K562 (cell line): ENCODE measurements at regions not wholly inside any gene's neighbourhood (a gene's known extent, or its start where the extent isn't known, plus 50 kb on each side); places are given as distances from the start of the nearest gene placed in this dataset.

Source experiments
- ATAC-seq: fragments of 200-7000 bp; cut with Tn5 transposase; 3 replicates; pipeline ENCODE4 v1.9.1; 2020; ENCODE audit warnings: moderate library complexity
- BruUV-seq: library from RNA; stranded (reverse); fragments of 400-500 nt; replicated peaks from 2 replicates; lab custom pipeline; 2021; lab: Mats Ljungman, UMichigan
- CTCF ChIA-PET: fragments of 300-600 bp; formaldehyde crosslinking; extraction: SDS; loops from one replicate; lab custom pipeline; 2021; ENCODE audit warnings: low intra/inter-chr PET ratio; lab: Yijun Ruan, JAX
- POLR2A ChIA-PET: fragments of 300-600, 350-650 bp; sonication (Branson Sonifier 250); formaldehyde crosslinking; extraction: SDS; loops from one replicate; lab custom pipeline; 2021; ENCODE audit warnings: antibody characterized with exemption, inconsistent platforms; lab: Yijun Ruan, JAX
- DNase-seq, 4 experiments: peaks; one replicate each; pipeline versions ENCODE4 v3.0.0 to v3.0.0-alpha.2; 2011 to 2018; ENCODE audit warnings: low spot score in 3 of 4, mixed read lengths in 3 of 4; ENCODE audit errors: extremely low read depth in 1 of 4
- FAIRE-seq: peaks from 2 replicates; lab custom pipeline; 2011; peaks lifted over from hg19 to GRCh38; lab: Jason Lieb, UNC
- H2AFZ ChIP-seq: 2 replicates; pipeline ENCODE4 v1.6.0; 2011; ENCODE audit warnings: low read depth, low read length, control low read depth, inconsistent platforms
- H3K27ac ChIP-seq: fragments of 200-600 bp; 3 replicates; pipeline ENCODE4 v1.8.0; 2011; ENCODE audit warnings: low read depth, mild to moderate bottlenecking, control low read depth, inconsistent platforms, low read length, moderate library complexity, mixed read lengths; ENCODE audit errors: extremely low read depth
- H3K27me3 ChIP-seq, 2 experiments: fragments of 300-600 bp in 1 of 2; 2 replicates in 1 of 2; 3 replicates in 1 of 2; pipeline versions ENCODE4 v1.6.0 to v1.8.0; 2011; ENCODE audit warnings: inconsistent platforms in 2 of 2, low read length in 2 of 2, mild to moderate bottlenecking in 1 of 2, mixed read lengths in 1 of 2, moderate library complexity in 1 of 2; ENCODE audit not compliant: control insufficient read depth in 2 of 2, insufficient read depth in 2 of 2
- H3K36me3 ChIP-seq: fragments of 300-600 bp; 3 replicates; pipeline ENCODE4 v1.8.0; 2011; ENCODE audit warnings: mild to moderate bottlenecking, low read length, inconsistent platforms; ENCODE audit not compliant: control insufficient read depth, insufficient read depth
- H3K4me1 ChIP-seq, 2 experiments: fragments of 200-600 bp in 1 of 2; replicated peaks in 1 of 2; 2 replicates in 1 of 2; 3 replicates in 1 of 2; pipeline versions ENCODE4 v1.5.1 to v1.8.0; 2011; ENCODE audit warnings: inconsistent platforms in 2 of 2, low read length in 2 of 2, mild to moderate bottlenecking in 1 of 2, mixed read lengths in 1 of 2, moderate library complexity in 1 of 2; ENCODE audit not compliant: control insufficient read depth in 2 of 2, insufficient read depth in 2 of 2
- H3K4me2 ChIP-seq: 2 replicates; pipeline ENCODE4 v1.6.1; 2011; ENCODE audit warnings: low read length, control low read depth, inconsistent platforms, mixed read lengths; ENCODE audit not compliant: insufficient read depth
- H3K4me3 ChIP-seq: fragments of 200-600 bp; sonication (generic), shearing (Covaris generic); 2 replicates; pipeline ENCODE4 v1.5.1; 2016; ENCODE audit warnings: control low read depth, inconsistent platforms
- H3K79me2 ChIP-seq: fragments of 200-600 bp; 3 replicates; pipeline ENCODE4 v1.8.0; 2011; ENCODE audit warnings: low read length, inconsistent platforms; ENCODE audit not compliant: control insufficient read depth, insufficient read depth
- H3K9ac ChIP-seq, 2 experiments: 2 replicates each; pipeline versions ENCODE4 v1.6.0 to v1.6.1; 2011; ENCODE audit warnings: low read depth in 2 of 2, low read length in 2 of 2, control low read depth in 1 of 2, inconsistent platforms in 1 of 2, mild to moderate bottlenecking in 1 of 2, mixed read lengths in 1 of 2; ENCODE audit not compliant: insufficient read depth in 1 of 2
- H3K9me1 ChIP-seq: one replicate; pipeline ENCODE4 v1.6.0; 2011; ENCODE audit warnings: inconsistent platforms, mild to moderate bottlenecking, low read length, moderate library complexity; ENCODE audit not compliant: control insufficient read depth, insufficient read depth
- H3K9me3 ChIP-seq: replicated peaks from 2 replicates; pipeline ENCODE4 v1.5.1; 2011; ENCODE audit warnings: low read depth, low read length, inconsistent platforms; ENCODE audit not compliant: control insufficient read depth, insufficient read depth
- H4K20me1 ChIP-seq: replicated peaks from 2 replicates; pipeline ENCODE4 v1.6.1; 2011; ENCODE audit warnings: low read length, inconsistent platforms, mixed read lengths; ENCODE audit not compliant: control insufficient read depth, insufficient read depth
- CBX8 ChIP-seq: fragments of 200-600 bp; sonication (generic); IDR thresholded peaks from 2 replicates; pipeline ENCODE4 v1.6.1; 2012; ENCODE audit warnings: borderline replicate concordance, mixed run types, low read depth, mild to moderate bottlenecking, moderate library complexity, mixed read lengths, low read length, control low read depth, inconsistent platforms; ENCODE audit not compliant: poor library complexity, severe bottlenecking; ENCODE audit errors: extremely low read depth
- KDM1A ChIP-seq, 2 experiments: fragments of 450-650 bp; IDR thresholded peaks; 2 replicates each; pipeline ENCODE4 v1.6.1; 2016; ENCODE audit warnings: mild to moderate bottlenecking in 2 of 2
- KLF10 ChIP-seq: fragments of 250-450 bp; sonication (Bioruptor Pico); IDR thresholded peaks from 2 replicates; pipeline ENCODE4 v1.6.1; 2021; ENCODE audit warnings: matching md5 sums
- MEIS2 ChIP-seq: fragments of 450-650 bp; IDR thresholded peaks from 2 replicates; pipeline ENCODE4 v1.6.1; 2014; ENCODE audit warnings: mild to moderate bottlenecking; ENCODE audit not compliant: partially characterized antibody
- NUFIP1 ChIP-seq: fragments of 450-650 bp; IDR thresholded peaks from 2 replicates; pipeline ENCODE4 v1.6.1; 2018; ENCODE audit not compliant: partially characterized antibody
- WGBS: fragments of 100-300 bp; shearing (Covaris generic); methylation state at CpG from one replicate; pipeline ENCODE4 v1.1.6; 2016; ENCODE audit warnings: low coverage, mixed read lengths; ENCODE audit not compliant: insufficient coverage; ENCODE audit errors: missing lambda C conversion rate; 5-methylcytosine and 5-hydroxymethylcytosine counted together
- in situ Hi-C: fragments of 300-500 bp; cut with MboI; formaldehyde crosslinking; loops from 4 replicates; pipeline ENCODE4 v1.15.0; 2018; ENCODE audit warnings: inconsistent platforms, mixed read lengths
- intact Hi-C: fragments of 100-400 bp; cut with micrococcal nuclease; formaldehyde crosslinking; loops from 2 replicates; pipeline ENCODE4 v1.14.2; 2022
- TF ChIP-seq, protein P1 (sequence below): sonication (generic); formaldehyde crosslinking; IDR thresholded peaks from 2 replicates; pipeline ENCODE4 v1.9.0; 2022; ENCODE audit warnings: mild to moderate bottlenecking, missing genetic modification reagents
- TF ChIP-seq, protein P2 (sequence below): fragments of 250-450 bp; sonication (Bioruptor Pico); IDR thresholded peaks from 2 replicates; pipeline ENCODE4 v1.9.0; 2021; ENCODE audit warnings: mild to moderate bottlenecking, inconsistent platforms
- TF ChIP-seq, protein P3 (sequence below): sonication (generic); formaldehyde crosslinking; IDR thresholded peaks from 2 replicates; pipeline ENCODE4 v1.8.0; 2022; ENCODE audit warnings: mild to moderate bottlenecking, missing genetic modification reagents

DNA sequence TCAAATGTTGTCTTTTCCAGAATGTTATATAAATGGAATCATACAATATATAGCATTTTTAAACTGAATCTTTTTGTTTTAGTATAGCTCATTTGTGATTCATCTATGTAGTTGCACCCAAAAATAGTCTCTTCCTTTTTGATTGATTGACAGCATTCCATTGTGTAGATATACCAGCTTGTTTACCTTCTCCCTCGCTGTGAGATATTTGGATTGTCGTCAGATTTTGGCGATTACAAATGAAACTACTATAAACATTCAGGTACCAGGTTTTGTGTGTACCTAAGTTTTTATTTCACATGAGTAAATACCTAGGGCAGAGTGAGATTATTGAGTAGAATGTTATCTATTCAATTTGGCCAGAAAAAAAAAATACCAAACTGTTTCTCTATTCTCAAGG lies 584.7 kb upstream of the SORCS1 start:
- in situ Hi-C loops (no loop called here), intact Hi-C loops (no loop called here)
- FAIRE-seq (no peak), ATAC-seq (no peak), DNase-seq (no peak)
- BruUV-seq, result no TSS peak
- Histone ChIP-seq H3K27ac (no peak overlapping the region), H3K9ac (no peak overlapping the region), H3K4me2 (no peak overlapping the region), H3K4me1 (no peaks in the 10 kb centered on the region), H3K4me3 (no peak overlapping the region), H3K36me3 (no peaks in the 10 kb centered on the region), H3K27me3 (no peaks in the 10 kb centered on the region), H4K20me1 (no peaks in the 10 kb centered on the region), H2AFZ (no peak overlapping the region), H3K9me3 (no peaks in the 10 kb centered on the region), H3K9me1 (no peaks in the 10 kb centered on the region), H3K79me2 (no peaks in the 10 kb centered on the region)
- CTCF ChIA-PET, result no interaction called here
- WGBS, result 0% methylated on average over 3 of the region's 3 CpGs
- TF ChIP-seq KLF10 (CRISPR knock-in tag), result no peak
- TF ChIP-seq MEIS2, result no peak
- no peak for TF ChIP-seq CBX8
- TF ChIP-seq, protein P1, sequence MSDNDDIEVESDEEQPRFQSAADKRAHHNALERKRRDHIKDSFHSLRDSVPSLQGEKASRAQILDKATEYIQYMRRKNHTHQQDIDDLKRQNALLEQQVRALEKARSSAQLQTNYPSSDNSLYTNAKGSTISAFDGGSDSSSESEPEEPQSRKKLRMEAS (CRISPR knock-in tag), result no peak
- TF ChIP-seq, protein P2, sequence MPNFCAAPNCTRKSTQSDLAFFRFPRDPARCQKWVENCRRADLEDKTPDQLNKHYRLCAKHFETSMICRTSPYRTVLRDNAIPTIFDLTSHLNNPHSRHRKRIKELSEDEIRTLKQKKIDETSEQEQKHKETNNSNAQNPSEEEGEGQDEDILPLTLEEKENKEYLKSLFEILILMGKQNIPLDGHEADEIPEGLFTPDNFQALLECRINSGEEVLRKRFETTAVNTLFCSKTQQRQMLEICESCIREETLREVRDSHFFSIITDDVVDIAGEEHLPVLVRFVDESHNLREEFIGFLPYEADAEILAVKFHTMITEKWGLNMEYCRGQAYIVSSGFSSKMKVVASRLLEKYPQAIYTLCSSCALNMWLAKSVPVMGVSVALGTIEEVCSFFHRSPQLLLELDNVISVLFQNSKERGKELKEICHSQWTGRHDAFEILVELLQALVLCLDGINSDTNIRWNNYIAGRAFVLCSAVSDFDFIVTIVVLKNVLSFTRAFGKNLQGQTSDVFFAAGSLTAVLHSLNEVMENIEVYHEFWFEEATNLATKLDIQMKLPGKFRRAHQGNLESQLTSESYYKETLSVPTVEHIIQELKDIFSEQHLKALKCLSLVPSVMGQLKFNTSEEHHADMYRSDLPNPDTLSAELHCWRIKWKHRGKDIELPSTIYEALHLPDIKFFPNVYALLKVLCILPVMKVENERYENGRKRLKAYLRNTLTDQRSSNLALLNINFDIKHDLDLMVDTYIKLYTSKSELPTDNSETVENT, result no peak
- TF ChIP-seq KDM1A (IDR thresholded peaks at IDR 0.05), result no peak
- TF ChIP-seq NUFIP1, result no peak
- TF ChIP-seq, protein P3, sequence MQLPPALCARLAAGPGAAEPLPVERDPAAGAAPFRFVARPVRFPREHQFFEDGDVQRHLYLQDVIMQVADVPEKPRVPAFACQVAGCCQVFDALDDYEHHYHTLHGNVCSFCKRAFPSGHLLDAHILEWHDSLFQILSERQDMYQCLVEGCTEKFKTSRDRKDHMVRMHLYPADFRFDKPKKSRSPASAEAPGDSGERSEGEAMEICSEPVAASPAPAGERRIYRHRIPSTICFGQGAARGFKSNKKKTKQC (CRISPR knock-in tag), result no peak
- TF ChIP-seq, all 486 proteins: peak for 0
- POLR2A ChIA-PET, result no interaction called here
